Ovary (tissue), 7 donors: ENCODE measurements at regions not wholly inside any gene's neighbourhood (a gene's known extent, or its start where the extent isn't known, plus 50 kb on each side); places are given as distances from the start of the nearest gene placed in this dataset.
"Not testable (repeated sequence)": the region's sequence is repeated elsewhere in the genome, so short reads cannot be mapped to it uniquely, and the experiment has no call there.

Source experiments
- DNase-seq, 5 donors: peaks; one replicate each; pipeline ENCODE4 v3.0.0-alpha.2; 2019 to 2020
- H3K27ac ChIP-seq, 2 donors: fragments of 200-600 bp; one replicate each; pipeline versions ENCODE4 v1.5.1 to v1.8.0; 2019 to 2022
- H3K27me3 ChIP-seq: fragments of 200-600 bp; one replicate; pipeline ENCODE4 v1.8.0; 2022
- H3K36me3 ChIP-seq: fragments of 200-600 bp; sonication (generic); one replicate; pipeline ENCODE4 v1.5.1; 2019
- H3K4me1 ChIP-seq: one replicate; pipeline ENCODE4 v1.8.1; 2013; ENCODE audit warnings: mild to moderate bottlenecking, moderate library complexity; ENCODE audit not compliant: insufficient read depth
- H3K4me3 ChIP-seq: fragments of 200-600 bp; sonication (generic); one replicate; pipeline ENCODE4 v1.5.1; 2017
- H3K9me3 ChIP-seq, 2 donors: fragments of 200-600 bp in 1 of 2; sonication (generic) in 1 of 2; one replicate each; pipeline versions ENCODE4 v1.5.1 to v1.8.1; 2013 to 2019; ENCODE audit warnings: mild to moderate bottlenecking in 1 of 2, moderate library complexity in 1 of 2
- EP300 ChIP-seq: sonication (generic); formaldehyde crosslinking; IDR thresholded peaks from one replicate; pipeline ENCODE4 v1.6.1; 2017; ENCODE audit warnings: antibody characterized with exemption
- POLR2A ChIP-seq: fragments of 450-650 bp; IDR thresholded peaks from one replicate; pipeline ENCODE4 v1.6.1; 2017; ENCODE audit warnings: antibody characterized with exemption, mild to moderate bottlenecking, moderate library complexity
- WGBS, 3 donors: extraction: QIAGEN DNeasy Blood & Tissue Kit in 1 of 3; methylation state at CpG; one replicate each; pipeline versions ENCODE4 v1.1.5 to v1.1.7; 2013 to 2017; 5-methylcytosine and 5-hydroxymethylcytosine counted together
- intact Hi-C, 4 donors: fragments of 100-400 bp; cut with DNase I; formaldehyde crosslinking; loops; one replicate each; pipeline versions ENCODE4 v1.11.0 to v1.15.1; 2022 to 2023
- TF ChIP-seq, protein P1 (sequence below), 3 donors: fragments of 450-650 bp in 2 of 3; fragments of 200-600 bp in 1 of 3; IDR thresholded peaks; one replicate each; pipeline versions ENCODE4 v1.5.1 to v1.8.0; 2016 to 2022; ENCODE audit warnings: antibody characterized with exemption in 3 of 3, mild to moderate bottlenecking in 1 of 3
- donor health status: DM: no; HTN: no; CAD: no; lungs with moderate emphysema.
- donor health status: DM: no; HTN: no; CAD: no.
- donor health status: Bipolar disorder and iron deficiency.
- donor health status: DM: no; HTN: no; CAD: no.
- donor health status: DM: yes; HTN: yes; CAD: no.

DNA sequence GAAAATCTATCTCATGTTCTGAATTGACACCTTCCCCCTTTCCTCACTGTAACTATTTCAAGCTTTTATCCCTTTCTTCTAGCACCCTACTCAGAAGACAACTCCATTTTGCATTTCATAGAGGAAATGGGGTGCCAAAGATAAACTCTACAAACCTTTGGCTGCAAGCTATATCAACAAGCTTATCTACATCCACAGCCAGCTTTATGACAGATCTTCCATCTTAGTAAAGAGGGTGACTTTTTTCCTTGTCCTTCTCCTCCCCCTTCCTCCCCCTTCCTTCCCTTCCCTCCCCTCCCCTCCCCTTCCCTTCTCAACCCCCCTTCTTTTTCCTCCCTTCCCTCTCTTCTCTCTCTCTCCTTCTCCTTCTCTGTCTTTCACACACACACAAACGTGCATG, 58.0 kb upstream of the OLIG3 start:
- DNase-seq: no peak
- Histone ChIP-seq H3K9me3 (no peaks in the 10 kb centered on the region), H3K4me3 (no peak overlapping the region), H3K27ac (no peak overlapping the region), H3K36me3 (no peaks in the 10 kb centered on the region), H3K4me1 (no peaks in the 10 kb centered on the region), H3K27me3 (no peaks in the 10 kb centered on the region)
- intact Hi-C loops: no loop called here
- 54 to 63% (median 57%) methylated on average over 1 of the region's 1 CpG for WGBS, 3 donors
- TF ChIP-seq POLR2A (no peak), EP300 (no peak)
- TF ChIP-seq, protein P1, sequence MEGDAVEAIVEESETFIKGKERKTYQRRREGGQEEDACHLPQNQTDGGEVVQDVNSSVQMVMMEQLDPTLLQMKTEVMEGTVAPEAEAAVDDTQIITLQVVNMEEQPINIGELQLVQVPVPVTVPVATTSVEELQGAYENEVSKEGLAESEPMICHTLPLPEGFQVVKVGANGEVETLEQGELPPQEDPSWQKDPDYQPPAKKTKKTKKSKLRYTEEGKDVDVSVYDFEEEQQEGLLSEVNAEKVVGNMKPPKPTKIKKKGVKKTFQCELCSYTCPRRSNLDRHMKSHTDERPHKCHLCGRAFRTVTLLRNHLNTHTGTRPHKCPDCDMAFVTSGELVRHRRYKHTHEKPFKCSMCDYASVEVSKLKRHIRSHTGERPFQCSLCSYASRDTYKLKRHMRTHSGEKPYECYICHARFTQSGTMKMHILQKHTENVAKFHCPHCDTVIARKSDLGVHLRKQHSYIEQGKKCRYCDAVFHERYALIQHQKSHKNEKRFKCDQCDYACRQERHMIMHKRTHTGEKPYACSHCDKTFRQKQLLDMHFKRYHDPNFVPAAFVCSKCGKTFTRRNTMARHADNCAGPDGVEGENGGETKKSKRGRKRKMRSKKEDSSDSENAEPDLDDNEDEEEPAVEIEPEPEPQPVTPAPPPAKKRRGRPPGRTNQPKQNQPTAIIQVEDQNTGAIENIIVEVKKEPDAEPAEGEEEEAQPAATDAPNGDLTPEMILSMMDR (IDR thresholded peaks at IDR 0.05): no peak

DNA sequence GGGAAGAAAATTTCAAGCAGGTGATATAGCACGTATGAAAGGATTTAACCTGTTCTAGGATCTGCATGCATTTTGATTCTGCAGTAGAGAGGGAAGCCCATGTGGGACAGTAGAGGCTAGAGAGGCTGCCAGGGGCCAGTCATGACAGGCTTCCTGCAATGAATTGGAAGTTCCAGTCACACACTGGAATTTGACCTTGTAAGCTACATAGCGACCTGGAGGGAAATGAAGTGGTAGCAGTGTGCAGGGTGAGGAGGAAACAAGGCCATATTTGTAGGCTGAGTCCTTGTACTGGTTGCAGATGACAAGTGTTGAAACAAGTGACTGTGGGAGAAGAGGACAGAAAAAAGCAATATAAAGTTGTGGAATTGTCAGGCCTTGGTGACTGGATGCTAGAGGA, 58.6 kb upstream of the OLIG3 start:
- intact Hi-C loops: no loop called here
- WGBS, 3 donors: 52 to 59% (median 56%) methylated on average over 2 of the region's 2 CpGs
- Histone ChIP-seq H3K4me1 (no peaks in the 10 kb centered on the region), H3K36me3 (no peaks in the 10 kb centered on the region), H3K9me3 (no peaks in the 10 kb centered on the region), H3K27me3 (no peaks in the 10 kb centered on the region), H3K27ac (no peak overlapping the region), H3K4me3 (no peak overlapping the region)
- no peak for DNase-seq
- TF ChIP-seq POLR2A: no peak
- TF ChIP-seq, protein P1 (IDR thresholded peaks at IDR 0.05): no peak
- TF ChIP-seq EP300: no peak

DNA sequence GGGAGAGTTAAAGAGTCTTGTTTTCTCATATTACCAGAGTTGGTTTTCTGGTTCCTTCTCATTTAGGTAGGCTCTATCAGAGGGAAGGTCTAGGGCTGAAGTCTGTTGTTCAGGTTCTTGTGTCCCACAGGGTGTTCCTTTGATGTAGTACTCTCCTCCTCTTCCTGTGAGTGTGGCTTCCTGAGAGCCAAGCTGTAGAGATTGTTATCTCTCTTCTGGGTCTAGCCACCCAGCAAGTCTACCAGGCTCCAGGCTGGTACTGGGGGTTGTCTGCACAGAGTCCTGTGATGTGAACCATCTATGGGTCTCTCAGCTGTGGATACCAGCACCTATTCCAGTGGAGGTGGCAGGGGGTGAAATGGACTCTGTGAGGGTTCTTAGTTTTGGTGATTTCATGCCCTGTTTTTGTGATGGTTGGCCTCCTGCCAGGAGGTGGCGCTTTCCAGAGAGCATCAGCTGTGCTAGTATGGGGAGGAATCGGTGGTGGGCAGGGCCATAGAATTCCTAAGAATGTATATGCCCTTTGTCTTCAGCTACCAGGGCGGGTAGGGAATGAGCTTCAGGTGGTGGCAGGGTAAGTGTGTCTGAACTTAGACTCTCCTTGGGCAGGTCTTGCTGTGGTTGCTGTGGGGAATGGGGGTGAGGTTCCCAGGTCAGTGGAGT, 65.5 kb upstream of the OLIG3 start:
- H3K4me3 ChIP-seq, DNase-seq, H3K27me3 ChIP-seq, H3K9me3 ChIP-seq, intact Hi-C loops, H3K4me1 ChIP-seq, H3K36me3 ChIP-seq, H3K27ac ChIP-seq: not testable (repeated sequence)
- WGBS, 3 donors: 64 to 88% (median 85%) methylated on average over 3 of the region's 3 CpGs

DNA sequence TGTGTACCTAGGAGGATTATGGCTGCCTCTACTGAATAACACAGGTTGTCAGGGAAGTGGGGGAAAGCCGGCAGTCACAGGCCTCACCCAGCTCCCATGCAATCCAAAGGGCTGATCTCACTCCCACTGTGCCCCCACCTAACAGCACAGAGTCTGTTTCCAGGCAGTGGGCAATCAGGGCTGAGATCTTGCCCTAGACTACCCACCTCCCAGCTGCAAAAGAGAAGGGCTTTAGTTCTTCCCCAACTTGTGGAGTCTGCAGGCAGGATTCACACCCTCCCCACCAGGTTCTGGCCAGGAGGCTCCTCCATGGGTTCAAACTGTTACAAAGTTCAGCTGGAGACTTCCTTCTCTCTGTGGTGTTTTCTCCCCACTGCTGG, 66.0 kb upstream of the OLIG3 start:
- Histone ChIP-seq H3K36me3 (no peaks in the 10 kb centered on the region), H3K4me1 (no peaks in the 10 kb centered on the region), H3K27me3 (no peaks in the 10 kb centered on the region), H3K27ac (no peak overlapping the region), H3K4me3 (no peak overlapping the region), H3K9me3 (no peaks in the 10 kb centered on the region)
- 88 to 100% (median 91%) methylated on average over 1 of the region's 1 CpG for WGBS, 3 donors
- TF ChIP-seq, protein P1 (IDR thresholded peaks at IDR 0.05): no peak
- no peak for TF ChIP-seq POLR2A
- no peak for TF ChIP-seq EP300
- intact Hi-C loops: no loop called here
- DNase-seq: no peak

DNA sequence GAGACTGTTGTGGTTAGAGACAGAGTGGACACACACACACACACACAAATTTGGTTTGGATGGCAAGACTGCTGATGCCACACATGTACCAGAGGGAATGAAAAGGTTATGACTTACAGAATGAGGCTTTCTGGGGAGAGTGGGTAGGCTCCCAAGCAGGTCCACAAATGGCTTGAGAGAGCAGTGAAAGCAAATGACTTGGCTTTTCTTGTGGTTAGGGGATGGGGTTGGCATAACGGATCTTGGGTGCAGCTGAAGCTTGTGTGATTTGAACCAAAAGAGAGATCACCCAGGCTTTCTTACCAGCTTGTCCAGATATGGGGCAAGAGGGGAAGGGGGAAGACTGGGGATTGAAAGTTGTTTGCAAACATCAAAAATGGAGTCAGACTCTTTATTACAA, 73.9 kb upstream of the OLIG3 start:
- Histone ChIP-seq H3K4me1 (peaks cover 2% of the 10 kb centered on the region), H3K9me3 (no peaks in the 10 kb centered on the region), H3K4me3 (no peak overlapping the region), H3K27me3 (no peaks in the 10 kb centered on the region), H3K27ac (no peak overlapping the region), H3K36me3 (no peaks in the 10 kb centered on the region)
- intact Hi-C loops: no loop called here
- 77 to 89% (median 82%) methylated on average over 1 of the region's 1 CpG for WGBS, 3 donors
- no peak for DNase-seq
- TF ChIP-seq POLR2A: no peak
- no peak for TF ChIP-seq EP300
- TF ChIP-seq, protein P1 (IDR thresholded peaks at IDR 0.05): no peak
